ENCODE measurements at regions not wholly inside any gene's neighbourhood (a gene's known extent, or its start where the extent isn't known, plus 50 kb on each side); places are given as distances from the start of the nearest gene placed in this dataset.
A peak's percentile ranks its signal among the peaks of the same experiment; 100 is the strongest.

DNA sequence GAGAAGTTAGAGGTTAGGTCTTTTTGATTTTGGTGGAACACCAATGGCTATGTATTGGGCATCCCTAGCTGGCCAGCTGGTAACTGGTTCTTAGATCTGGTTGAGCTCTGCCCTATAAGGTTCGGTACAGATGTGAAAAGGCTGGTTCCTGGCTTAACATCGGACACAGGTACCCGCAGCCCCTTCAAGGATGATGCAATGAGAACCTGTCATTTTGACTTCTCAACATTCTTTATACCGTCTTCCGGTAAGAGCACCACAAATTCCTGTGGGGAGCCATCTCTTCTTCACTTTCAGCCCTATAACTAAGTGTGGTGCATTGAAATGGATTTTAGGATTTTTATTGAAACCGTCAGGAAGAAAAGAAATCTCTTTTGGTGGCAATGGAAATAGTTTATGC is 222.8 kb downstream of the ADAMTS9 start:
- TF ChIP-seq, protein P1, sequence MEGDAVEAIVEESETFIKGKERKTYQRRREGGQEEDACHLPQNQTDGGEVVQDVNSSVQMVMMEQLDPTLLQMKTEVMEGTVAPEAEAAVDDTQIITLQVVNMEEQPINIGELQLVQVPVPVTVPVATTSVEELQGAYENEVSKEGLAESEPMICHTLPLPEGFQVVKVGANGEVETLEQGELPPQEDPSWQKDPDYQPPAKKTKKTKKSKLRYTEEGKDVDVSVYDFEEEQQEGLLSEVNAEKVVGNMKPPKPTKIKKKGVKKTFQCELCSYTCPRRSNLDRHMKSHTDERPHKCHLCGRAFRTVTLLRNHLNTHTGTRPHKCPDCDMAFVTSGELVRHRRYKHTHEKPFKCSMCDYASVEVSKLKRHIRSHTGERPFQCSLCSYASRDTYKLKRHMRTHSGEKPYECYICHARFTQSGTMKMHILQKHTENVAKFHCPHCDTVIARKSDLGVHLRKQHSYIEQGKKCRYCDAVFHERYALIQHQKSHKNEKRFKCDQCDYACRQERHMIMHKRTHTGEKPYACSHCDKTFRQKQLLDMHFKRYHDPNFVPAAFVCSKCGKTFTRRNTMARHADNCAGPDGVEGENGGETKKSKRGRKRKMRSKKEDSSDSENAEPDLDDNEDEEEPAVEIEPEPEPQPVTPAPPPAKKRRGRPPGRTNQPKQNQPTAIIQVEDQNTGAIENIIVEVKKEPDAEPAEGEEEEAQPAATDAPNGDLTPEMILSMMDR (IDR thresholded peaks at IDR 0.05; ENCODE audit: low read depth, low read length): no peak
- DNase-seq (ENCODE audit: low read depth in 2 of 2): no peak
- no peak overlapping the region for H3K4me3 ChIP-seq (replicated peaks in 1 of 2; ENCODE audit: low read depth in 2 of 2, low read length in 2 of 2)

DNA sequence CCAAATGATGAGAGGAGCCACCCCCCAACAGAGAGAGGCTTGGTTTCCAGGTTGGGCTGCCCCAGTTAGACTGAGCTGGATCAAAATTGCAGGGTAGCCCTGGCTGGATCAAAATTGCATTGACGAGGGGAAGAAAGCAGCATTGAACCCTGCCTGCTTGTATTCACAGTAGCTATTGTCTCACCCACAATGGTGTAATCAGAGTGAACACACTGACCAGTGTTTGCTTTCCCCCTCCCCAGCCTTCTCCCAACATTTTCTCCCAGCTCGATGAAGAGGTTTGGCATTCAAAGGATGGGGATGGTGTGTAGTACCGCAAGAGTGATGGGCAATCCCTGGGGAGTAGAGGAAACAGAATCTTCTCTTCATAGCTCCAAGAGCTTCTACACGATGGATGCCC is 223.8 kb downstream of the ADAMTS9 start:
- DNase-seq (ENCODE audit: low read depth in 2 of 2): no peak
- TF ChIP-seq, protein P1 (IDR thresholded peaks at IDR 0.05; ENCODE audit: low read depth, low read length): no peak
- H3K4me3 ChIP-seq (replicated peaks in 1 of 2; ENCODE audit: low read depth in 2 of 2, low read length in 2 of 2): no peak overlapping the region

DNA sequence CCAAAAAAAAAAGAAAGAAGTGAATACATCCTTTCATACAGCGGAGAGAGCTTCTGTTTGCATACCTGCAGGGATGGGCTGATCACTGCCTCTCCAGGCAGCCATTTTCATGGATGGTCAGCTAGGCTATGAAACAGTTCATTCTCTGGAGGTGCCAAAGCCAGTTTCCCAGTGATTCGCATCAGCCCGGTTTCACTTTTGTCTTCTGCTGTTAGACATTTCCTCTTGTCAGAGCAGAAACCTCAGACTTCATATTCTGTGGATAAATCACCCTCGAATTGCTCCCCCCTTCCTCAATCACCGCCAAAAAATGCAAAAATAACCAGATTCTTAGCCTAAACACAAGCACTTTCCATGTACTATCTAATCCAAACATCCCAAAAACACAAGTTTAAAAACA is 225.6 kb downstream of the ADAMTS9 start:
- peak; percentile 76 to 91 for DNase-seq (ENCODE audit: low read depth in 2 of 2)
- H3K4me3 ChIP-seq (replicated peaks in 1 of 2; ENCODE audit: low read depth in 2 of 2, low read length in 2 of 2): peak overlapping the region; percentile 6 to 30
- TF ChIP-seq, protein P1 (IDR thresholded peaks at IDR 0.05; ENCODE audit: low read depth, low read length): no peak

DNA sequence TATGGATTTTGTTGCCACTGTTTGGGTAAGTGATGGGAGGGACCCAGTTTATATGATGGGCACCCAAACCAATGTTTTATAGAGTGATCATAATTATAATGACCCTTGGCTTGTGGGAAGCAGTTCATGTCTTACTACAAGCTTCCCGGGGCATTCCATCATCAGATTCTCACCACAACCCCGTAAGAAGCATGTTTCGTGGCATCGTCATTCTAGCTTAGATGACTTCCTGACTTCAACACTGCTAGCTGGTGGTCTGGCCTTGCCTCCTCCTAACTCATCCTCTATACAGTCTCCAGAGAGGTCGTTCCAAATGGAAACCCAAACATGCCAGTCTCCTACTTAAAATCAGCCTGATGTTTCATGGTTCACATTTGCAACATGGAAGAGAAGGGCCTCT is 226.9 kb downstream of the ADAMTS9 start:
- no peak overlapping the region for H3K4me3 ChIP-seq (replicated peaks in 1 of 2; ENCODE audit: low read depth in 2 of 2, low read length in 2 of 2)
- DNase-seq (ENCODE audit: low read depth in 2 of 2): peak; percentile 38 to 76
- TF ChIP-seq, protein P1 (IDR thresholded peaks at IDR 0.05; ENCODE audit: low read depth, low read length): no peak

DNA sequence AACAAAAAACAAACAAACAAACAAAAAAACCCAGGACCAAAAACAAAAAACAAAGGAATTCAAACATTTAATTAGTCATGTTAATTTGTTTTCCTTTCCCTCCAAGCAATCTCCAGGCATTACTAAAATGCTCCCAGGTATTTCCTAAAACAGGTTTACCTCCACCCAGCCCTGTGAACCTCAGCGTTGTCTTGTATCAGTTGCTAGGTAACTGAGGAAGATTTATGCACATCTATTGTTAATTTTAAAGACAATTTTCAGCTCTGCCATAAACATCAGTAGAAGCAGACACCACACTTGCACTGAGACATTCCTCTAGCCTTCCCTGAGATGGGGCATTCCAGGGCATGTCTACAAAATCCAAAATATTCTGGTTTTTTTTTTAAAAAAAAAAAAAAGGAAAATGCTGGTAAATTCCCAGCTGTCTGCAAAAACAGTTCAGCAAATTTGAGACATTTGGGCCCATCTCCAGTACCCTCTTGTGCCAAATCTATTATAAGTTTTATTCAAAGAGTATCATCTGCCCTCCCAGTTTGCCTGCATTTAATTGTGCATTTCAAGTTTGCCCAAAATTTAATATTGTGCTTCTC is 227.6 kb downstream of the ADAMTS9 start:
- no peak for DNase-seq (ENCODE audit: low read depth in 2 of 2)
- no peak overlapping the region for H3K4me3 ChIP-seq (replicated peaks in 1 of 2; ENCODE audit: low read depth in 2 of 2, low read length in 2 of 2)
- TF ChIP-seq, protein P1 (IDR thresholded peaks at IDR 0.05; ENCODE audit: low read depth, low read length): no peak

DNA sequence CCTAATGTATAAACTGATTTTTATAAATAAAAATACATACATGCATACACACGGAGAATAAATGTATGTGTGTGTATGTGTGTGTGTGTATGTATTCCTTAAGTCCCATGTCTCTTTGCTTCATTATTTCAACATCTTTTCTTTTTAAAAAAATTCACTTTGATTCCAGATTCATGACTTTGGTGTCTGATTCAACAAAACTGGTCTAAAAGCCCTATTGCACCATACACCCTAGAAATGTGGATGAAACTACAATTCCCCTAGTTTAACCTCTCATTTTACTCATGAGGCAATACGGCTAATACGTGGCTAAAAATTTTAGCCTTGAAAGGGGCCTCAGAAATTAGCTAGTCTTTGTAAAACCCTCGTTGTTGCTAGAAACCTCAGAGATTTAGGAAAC is 228.1 kb downstream of the ADAMTS9 start:
- no peak overlapping the region for H3K4me3 ChIP-seq (replicated peaks in 1 of 2; ENCODE audit: low read depth in 2 of 2, low read length in 2 of 2)
- TF ChIP-seq, protein P1 (IDR thresholded peaks at IDR 0.05; ENCODE audit: low read depth, low read length): no peak
- peak; percentile 28 to 61 for DNase-seq (ENCODE audit: low read depth in 2 of 2)

DNA sequence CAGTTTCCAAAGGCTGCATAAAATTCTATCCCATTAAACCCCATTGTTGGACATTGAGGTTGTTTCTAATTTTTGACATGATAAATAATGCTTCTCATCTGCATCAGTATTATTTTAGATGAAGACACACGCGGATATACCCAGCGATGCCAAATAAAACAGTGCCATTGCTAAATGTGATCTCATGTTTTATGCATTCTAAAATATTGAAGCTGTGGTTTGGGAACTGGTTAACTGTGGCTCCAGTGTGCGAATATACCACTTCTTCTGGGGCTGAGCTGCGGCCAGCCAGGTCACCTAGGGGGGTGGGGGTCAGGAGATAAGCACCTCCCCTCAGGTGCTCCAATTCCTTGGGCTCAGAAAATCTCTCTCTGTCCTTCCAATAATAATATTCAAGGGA is 230.0 kb downstream of the ADAMTS9 start:
- TF ChIP-seq, protein P1 (IDR thresholded peaks at IDR 0.05; ENCODE audit: low read depth, low read length): no peak
- DNase-seq (ENCODE audit: low read depth in 2 of 2): peak in 1 of 2 donors; percentile 34

More for the DNA sequence above, 230.0 kb downstream of the ADAMTS9 start:
- no peak overlapping the region for H3K4me3 ChIP-seq (replicated peaks in 1 of 2; ENCODE audit: low read depth in 2 of 2, low read length in 2 of 2)
